Astrocyte (in vitro differentiated cells and primary cell): ENCODE measurements at regions not wholly inside any gene's neighbourhood (a gene's known extent, or its start where the extent isn't known, plus 50 kb on each side); places are given as distances from the start of the nearest gene placed in this dataset.

Experiments used
- DNase-seq: peaks from one replicate; pipeline ENCODE4 v3.0.0-alpha.2; 2010; ENCODE audit warnings: low read depth
- FAIRE-seq: peaks from 2 replicates; lab custom pipeline; 2011; peaks lifted over from hg19 to GRCh38; lab: Jason Lieb, UNC
- H2AFZ ChIP-seq: 2 replicates; pipeline ENCODE4 v1.6.0; 2012; ENCODE audit warnings: low read depth, low read length, inconsistent platforms
- H3K27ac ChIP-seq: 2 replicates; pipeline ENCODE4 v1.5.1; 2011; ENCODE audit warnings: low read depth, low read length, inconsistent platforms
- H3K27me3 ChIP-seq: 2 replicates; pipeline ENCODE4 v1.6.0; 2011; ENCODE audit warnings: low read length, inconsistent platforms; ENCODE audit not compliant: insufficient read depth
- H3K36me3 ChIP-seq: 2 replicates; pipeline ENCODE4 v1.5.1; 2011; ENCODE audit warnings: low read length, inconsistent platforms; ENCODE audit not compliant: insufficient read depth
- H3K4me1 ChIP-seq: 2 replicates; pipeline ENCODE4 v1.5.1; 2011; ENCODE audit warnings: low read length, inconsistent platforms; ENCODE audit not compliant: insufficient read depth
- H3K4me2 ChIP-seq: 2 replicates; pipeline ENCODE4 v1.6.0; 2012; ENCODE audit warnings: low read length, inconsistent platforms
- H3K4me3 ChIP-seq: 2 replicates; pipeline ENCODE4 v1.5.1; 2011; ENCODE audit warnings: low read depth, mild to moderate bottlenecking, low read length, inconsistent platforms; ENCODE audit not compliant: insufficient read depth
- H3K79me2 ChIP-seq: 2 replicates; pipeline ENCODE4 v1.6.0; 2012; ENCODE audit warnings: mild to moderate bottlenecking, low read length, inconsistent platforms; ENCODE audit not compliant: insufficient read depth
- H3K9ac ChIP-seq: 2 replicates; pipeline ENCODE4 v1.6.0; 2012; ENCODE audit warnings: mild to moderate bottlenecking, low read length, inconsistent platforms
- H3K9me3 ChIP-seq: 2 replicates; pipeline ENCODE4 v1.5.1; 2012; ENCODE audit warnings: low read depth, mild to moderate bottlenecking, low read length, inconsistent platforms; ENCODE audit not compliant: insufficient read depth
- H4K20me1 ChIP-seq: 2 replicates; pipeline ENCODE4 v1.6.0; 2012; ENCODE audit warnings: low read length, inconsistent platforms; ENCODE audit not compliant: insufficient read depth
- H3K27ac Mint-ChIP-seq: one replicate; pipeline ENCODE4 v1.8.0; 2021; ENCODE audit warnings: mild to moderate bottlenecking, mixed read lengths; ENCODE audit not compliant: unreplicated experiment
- H3K27me3 Mint-ChIP-seq: one replicate; pipeline ENCODE4 v1.8.0; 2021; ENCODE audit warnings: low read depth, mixed read lengths; ENCODE audit not compliant: unreplicated experiment
- H3K36me3 Mint-ChIP-seq: one replicate; pipeline ENCODE4 v1.8.0; 2021; ENCODE audit warnings: low read depth, mixed read lengths; ENCODE audit not compliant: unreplicated experiment
- H3K4me1 Mint-ChIP-seq: one replicate; pipeline ENCODE4 v1.8.0; 2021; ENCODE audit warnings: low read depth, mixed read lengths; ENCODE audit not compliant: unreplicated experiment
- H3K4me3 Mint-ChIP-seq: one replicate; pipeline ENCODE4 v1.8.0; 2021; ENCODE audit warnings: mild to moderate bottlenecking, moderate library complexity, mixed read lengths; ENCODE audit not compliant: unreplicated experiment
- H3K9me3 Mint-ChIP-seq: one replicate; pipeline ENCODE4 v1.8.0; 2021; ENCODE audit warnings: mild to moderate bottlenecking, mixed read lengths; ENCODE audit not compliant: unreplicated experiment
- CTCF ChIP-seq: IDR thresholded peaks from 2 replicates; pipeline ENCODE4 v1.5.1; 2011; ENCODE audit warnings: low read depth, mild to moderate bottlenecking, inconsistent platforms, low read length, moderate library complexity; ENCODE audit not compliant: insufficient read depth
- EZH2 ChIP-seq: IDR thresholded peaks from 2 replicates; pipeline ENCODE4 v1.6.1; 2012; ENCODE audit warnings: mild to moderate bottlenecking, low read length, inconsistent platforms; ENCODE audit not compliant: insufficient read depth

- Histone ChIP-seq H3K36me3 (no peaks in the 10 kb centered on the region), H3K79me2 (no peaks in the 10 kb centered on the region), H3K4me2 (no peak overlapping the region), H3K4me1 (no peaks in the 10 kb centered on the region), H3K4me3 (no peak overlapping the region), H3K9ac (no peak overlapping the region), H3K27ac (no peak overlapping the region), H3K9me3 (no peaks in the 10 kb centered on the region), H2AFZ (no peak overlapping the region), H4K20me1 (no peaks in the 10 kb centered on the region), H3K27me3 (no peaks in the 10 kb centered on the region)
- FAIRE-seq (no peak), DNase-seq (no peak)
- H3K27ac Mint-ChIP-seq: no peak overlapping the region
- no peaks in the 10 kb centered on the region for H3K36me3 Mint-ChIP-seq
- no peaks in the 10 kb centered on the region for H3K4me1 Mint-ChIP-seq
- H3K27me3 Mint-ChIP-seq: no peaks in the 10 kb centered on the region
- H3K9me3 Mint-ChIP-seq: peaks cover 4% of the 10 kb centered on the region
- TF ChIP-seq EZH2: no peak
- TF ChIP-seq CTCF: no peak
- no peak overlapping the region for H3K4me3 Mint-ChIP-seq
Observed at GRCh38 chr4:83699358-83699757, 163.4 kb downstream of the GPAT3 start.

- no peak overlapping the region for H3K27ac ChIP-seq
- no peak overlapping the region for H3K27ac Mint-ChIP-seq
- H2AFZ ChIP-seq: no peak overlapping the region
- H3K36me3 Mint-ChIP-seq: no peaks in the 10 kb centered on the region
- no peaks in the 10 kb centered on the region for H3K9me3 ChIP-seq
- DNase-seq (no peak), FAIRE-seq (no peak)
- H3K36me3 ChIP-seq: no peaks in the 10 kb centered on the region
- no peaks in the 10 kb centered on the region for H3K79me2 ChIP-seq
- no peaks in the 10 kb centered on the region for H3K27me3 ChIP-seq
- no peaks in the 10 kb centered on the region for H3K27me3 Mint-ChIP-seq
- H3K4me1 ChIP-seq: no peaks in the 10 kb centered on the region
- H3K4me3 ChIP-seq: no peak overlapping the region
- H3K4me2 ChIP-seq: no peak overlapping the region
- H3K9me3 Mint-ChIP-seq: no peaks in the 10 kb centered on the region
- no peak overlapping the region for H3K9ac ChIP-seq
- no peaks in the 10 kb centered on the region for H4K20me1 ChIP-seq
- no peaks in the 10 kb centered on the region for H3K4me1 Mint-ChIP-seq
- no peak for TF ChIP-seq EZH2
- no peak for TF ChIP-seq CTCF
- no peak overlapping the region for H3K4me3 Mint-ChIP-seq
Observed at GRCh38 chr4:83692028-83692427, 156.1 kb downstream of the GPAT3 start.

- Histone ChIP-seq H3K9ac (no peak overlapping the region), H3K9me3 (no peaks in the 10 kb centered on the region), H3K4me3 (no peak overlapping the region), H3K79me2 (no peaks in the 10 kb centered on the region), H3K36me3 (no peaks in the 10 kb centered on the region), H3K4me2 (no peak overlapping the region), H2AFZ (peak overlapping the region; percentile 28), H3K27me3 (no peaks in the 10 kb centered on the region), H3K4me1 (no peaks in the 10 kb centered on the region), H4K20me1 (no peaks in the 10 kb centered on the region), H3K27ac (no peak overlapping the region)
- FAIRE-seq (no peak), DNase-seq (no peak)
- no peaks in the 10 kb centered on the region for H3K9me3 Mint-ChIP-seq
- H3K4me3 Mint-ChIP-seq: no peak overlapping the region
- H3K27ac Mint-ChIP-seq: no peak overlapping the region
- H3K36me3 Mint-ChIP-seq: no peaks in the 10 kb centered on the region
- no peaks in the 10 kb centered on the region for H3K4me1 Mint-ChIP-seq
- TF ChIP-seq EZH2 (no peak), CTCF (no peak)
- H3K27me3 Mint-ChIP-seq: no peaks in the 10 kb centered on the region
Observed at GRCh38 chr4:83686166-83686565, 150.3 kb downstream of the GPAT3 start.
